C4-2B (cell line): ENCODE measurements at regions not wholly inside any gene's neighbourhood (a gene's known extent, or its start where the extent isn't known, plus 50 kb on each side); places are given as distances from the start of the nearest gene placed in this dataset.

Source experiments
- H3K27ac ChIP-seq: fragments of 450-650 bp; 2 replicates; pipeline ENCODE4 v1.5.1; 2017
- CTCF ChIP-seq: fragments of 450-650 bp; conservative IDR thresholded peaks from 2 replicates; pipeline ENCODE4 v1.5.1; 2017; ENCODE audit warnings: mild to moderate bottlenecking
- ZFX ChIP-seq: fragments of 450-650 bp; IDR thresholded peaks from 2 replicates; pipeline ENCODE4 v1.6.1; 2017

GRCh38 chr2:11936761-11937160 is 190.3 kb downstream of the LPIN1 start:
- no peak overlapping the region for H3K27ac ChIP-seq
- no peak for TF ChIP-seq CTCF
- no peak for TF ChIP-seq ZFX

GRCh38 chr2:11938196-11938595 is 191.8 kb downstream of the LPIN1 start:
- H3K27ac ChIP-seq: no peak overlapping the region
- TF ChIP-seq CTCF: no peak
- no peak for TF ChIP-seq ZFX

- H3K27ac ChIP-seq: no peak overlapping the region
- TF ChIP-seq ZFX: no peak
- no peak for TF ChIP-seq CTCF
Measured at GRCh38 chr2:11939523-11939922, 193.1 kb downstream of the LPIN1 start.

- H3K27ac ChIP-seq: no peak overlapping the region
- TF ChIP-seq ZFX (no peak), CTCF (no peak)
Measured at GRCh38 chr2:11940121-11940743, 193.8 kb downstream of the LPIN1 start.

GRCh38 chr2:11940799-11941198 is 194.4 kb downstream of the LPIN1 start:
- TF ChIP-seq ZFX (no peak), CTCF (no peak)
- no peak overlapping the region for H3K27ac ChIP-seq

GRCh38 chr2:11941201-11942177 is 195.1 kb downstream of the LPIN1 start:
- H3K27ac ChIP-seq: no peak overlapping the region
- TF ChIP-seq CTCF: no peak
- TF ChIP-seq ZFX: no peak

- H3K27ac ChIP-seq: no peak overlapping the region
- TF ChIP-seq CTCF: no peak
Measured at GRCh38 chr2:11942178-11942569, 195.7 kb downstream of the LPIN1 start.
